OCI-LY1 (cell line): ENCODE measurements at regions not wholly inside any gene's neighbourhood (a gene's known extent, or its start where the extent isn't known, plus 50 kb on each side); places are given as distances from the start of the nearest gene placed in this dataset.
"Not testable (repeated sequence)": the region's sequence is repeated elsewhere in the genome, so short reads cannot be mapped to it uniquely, and the experiment has no call there.

Experiments used
- H2AFZ ChIP-seq: fragments of 200-600 bp; sonication (generic), shearing (Covaris generic); 2 replicates; pipeline ENCODE4 v1.6.0; 2014; ENCODE audit warnings: antibody characterized with exemption, mild to moderate bottlenecking, low read length
- H3F3A ChIP-seq: fragments of 200-600 bp; sonication (generic), shearing (Covaris generic); 2 replicates; pipeline ENCODE4 v1.6.0; 2014; ENCODE audit warnings: mild to moderate bottlenecking, antibody characterized with exemption, low read length, moderate library complexity; ENCODE audit not compliant: insufficient read depth
- H3K27ac ChIP-seq: fragments of 200-600 bp; sonication (generic); 2 replicates; pipeline ENCODE4 v1.5.1; 2014; ENCODE audit warnings: low read length, mixed run types, mild to moderate bottlenecking, low read depth; ENCODE audit not compliant: poor library complexity, severe bottlenecking
- H3K27me3 ChIP-seq: fragments of 200-600 bp; sonication (generic); 2 replicates; pipeline ENCODE4 v1.6.0; 2014; ENCODE audit warnings: antibody characterized with exemption, mild to moderate bottlenecking, low read length, moderate library complexity; ENCODE audit not compliant: insufficient read depth
- H3K36me3 ChIP-seq: fragments of 200-600 bp; sonication (generic); 2 replicates; pipeline ENCODE4 v1.6.1; 2014; ENCODE audit warnings: mild to moderate bottlenecking, antibody characterized with exemption, low read length, moderate library complexity, mixed read lengths; ENCODE audit not compliant: insufficient read depth
- H3K4me1 ChIP-seq: fragments of 200-600 bp; sonication (generic); 2 replicates; pipeline ENCODE4 v1.5.1; 2014; ENCODE audit warnings: mild to moderate bottlenecking, low read length, moderate library complexity; ENCODE audit not compliant: insufficient read depth, severe bottlenecking
- H3K4me2 ChIP-seq: fragments of 200-600 bp; sonication (generic), shearing (Covaris generic); 2 replicates; pipeline ENCODE4 v1.6.1; 2014; ENCODE audit warnings: low read length
- H3K4me3 ChIP-seq: fragments of 200-600 bp; sonication (generic); 2 replicates; pipeline ENCODE4 v1.5.1; 2014; ENCODE audit warnings: low read length, low read depth, mild to moderate bottlenecking, mixed read lengths; ENCODE audit not compliant: poor library complexity, severe bottlenecking
- H3K79me2 ChIP-seq: fragments of 200-600 bp; shearing (Covaris generic); 2 replicates; pipeline ENCODE4 v1.6.1; 2016; ENCODE audit warnings: mixed run types, low read length, mixed read lengths; ENCODE audit not compliant: insufficient read depth
- H3K9ac ChIP-seq: fragments of 200-600 bp; sonication (generic), shearing (Covaris generic); 2 replicates; pipeline ENCODE4 v1.6.1; 2014; ENCODE audit warnings: mild to moderate bottlenecking, low read length, mixed read lengths
- H3K9me2 ChIP-seq: fragments of 200-600 bp; sonication (generic), shearing (Covaris generic); 2 replicates; pipeline ENCODE4 v1.6.1; 2014; ENCODE audit warnings: low read depth, mild to moderate bottlenecking, low read length, mixed read lengths
- H3K9me3 ChIP-seq: fragments of 200-600 bp; shearing (Covaris generic); 2 replicates; pipeline ENCODE4 v1.6.1; 2014; ENCODE audit warnings: low read length, mixed read lengths
- H4K20me1 ChIP-seq: fragments of 200-600 bp; sonication (generic), shearing (Covaris generic); 2 replicates; pipeline ENCODE4 v1.6.0; 2016; ENCODE audit warnings: mild to moderate bottlenecking, low read length; ENCODE audit not compliant: insufficient read depth
- EZH2 ChIP-seq: fragments of 200-600 bp; sonication (generic), shearing (Covaris generic); IDR thresholded peaks from 2 replicates; pipeline ENCODE4 v1.8.0; 2017; ENCODE audit warnings: borderline replicate concordance, mixed run types, mild to moderate bottlenecking, antibody characterized with exemption, low read length, moderate library complexity, mixed read lengths
- TF ChIP-seq, protein P1 (sequence below): fragments of 200-600 bp; sonication (generic), shearing (Covaris generic); IDR thresholded peaks from 2 replicates; pipeline ENCODE4 v1.5.1; 2017; ENCODE audit warnings: mild to moderate bottlenecking, antibody characterized with exemption, low read length, moderate library complexity, mixed read lengths

- Histone ChIP-seq H3K9me2 (no peaks in the 10 kb centered on the region), H3K4me2 (no peak overlapping the region), H3K36me3 (no peaks in the 10 kb centered on the region), H3F3A (no peaks in the 10 kb centered on the region), H3K27ac (no peak overlapping the region), H3K4me3 (no peak overlapping the region), H3K4me1 (no peaks in the 10 kb centered on the region), H3K9ac (no peak overlapping the region), H3K9me3 (no peaks in the 10 kb centered on the region), H3K27me3 (no peaks in the 10 kb centered on the region), H4K20me1 (no peaks in the 10 kb centered on the region), H3K79me2 (no peaks in the 10 kb centered on the region), H2AFZ (no peak overlapping the region)
- TF ChIP-seq, protein P1, sequence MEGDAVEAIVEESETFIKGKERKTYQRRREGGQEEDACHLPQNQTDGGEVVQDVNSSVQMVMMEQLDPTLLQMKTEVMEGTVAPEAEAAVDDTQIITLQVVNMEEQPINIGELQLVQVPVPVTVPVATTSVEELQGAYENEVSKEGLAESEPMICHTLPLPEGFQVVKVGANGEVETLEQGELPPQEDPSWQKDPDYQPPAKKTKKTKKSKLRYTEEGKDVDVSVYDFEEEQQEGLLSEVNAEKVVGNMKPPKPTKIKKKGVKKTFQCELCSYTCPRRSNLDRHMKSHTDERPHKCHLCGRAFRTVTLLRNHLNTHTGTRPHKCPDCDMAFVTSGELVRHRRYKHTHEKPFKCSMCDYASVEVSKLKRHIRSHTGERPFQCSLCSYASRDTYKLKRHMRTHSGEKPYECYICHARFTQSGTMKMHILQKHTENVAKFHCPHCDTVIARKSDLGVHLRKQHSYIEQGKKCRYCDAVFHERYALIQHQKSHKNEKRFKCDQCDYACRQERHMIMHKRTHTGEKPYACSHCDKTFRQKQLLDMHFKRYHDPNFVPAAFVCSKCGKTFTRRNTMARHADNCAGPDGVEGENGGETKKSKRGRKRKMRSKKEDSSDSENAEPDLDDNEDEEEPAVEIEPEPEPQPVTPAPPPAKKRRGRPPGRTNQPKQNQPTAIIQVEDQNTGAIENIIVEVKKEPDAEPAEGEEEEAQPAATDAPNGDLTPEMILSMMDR = no peak
- TF ChIP-seq EZH2 = no peak
Measured at GRCh38 chr5:82584631-82585030, 306.5 kb upstream of the RPS23 start.

DNA sequence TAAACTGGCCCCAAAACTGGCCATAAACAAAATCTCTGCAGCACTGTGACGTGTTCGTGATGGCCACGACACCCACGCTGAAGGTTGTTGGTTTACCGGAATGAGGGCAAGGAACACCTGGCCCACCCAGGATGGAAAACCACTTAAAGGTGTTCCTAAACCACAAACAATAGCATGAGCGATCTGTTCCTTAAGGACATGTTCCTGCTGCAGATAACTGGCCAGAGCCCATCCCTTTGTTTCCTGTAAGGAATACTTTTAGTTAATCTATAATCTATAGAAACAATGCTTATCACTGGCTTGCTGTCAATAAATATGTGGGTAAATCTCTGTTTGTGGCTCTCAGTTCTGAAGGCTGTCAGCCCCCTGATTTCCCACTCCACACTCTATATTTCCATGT is 305.2 kb upstream of the RPS23 start:
- H3K36me3 ChIP-seq, H3K9me2 ChIP-seq, H3K4me1 ChIP-seq, H3K79me2 ChIP-seq, H3K4me3 ChIP-seq, H4K20me1 ChIP-seq, H3K27me3 ChIP-seq, H3K27ac ChIP-seq, H3K9me3 ChIP-seq, H3K4me2 ChIP-seq, H2AFZ ChIP-seq, H3K9ac ChIP-seq, H3F3A ChIP-seq: not testable (repeated sequence)

GRCh38 chr5:82564963-82565362 is 286.8 kb upstream of the RPS23 start:
- Histone ChIP-seq H3K27me3 (no peaks in the 10 kb centered on the region), H3F3A (no peaks in the 10 kb centered on the region), H2AFZ (no peak overlapping the region), H3K9me3 (no peaks in the 10 kb centered on the region), H3K27ac (no peak overlapping the region), H3K4me3 (no peak overlapping the region), H3K79me2 (no peaks in the 10 kb centered on the region), H3K4me1 (no peaks in the 10 kb centered on the region), H3K9ac (no peak overlapping the region), H3K36me3 (no peaks in the 10 kb centered on the region), H4K20me1 (no peaks in the 10 kb centered on the region), H3K4me2 (no peak overlapping the region), H3K9me2 (no peaks in the 10 kb centered on the region)
- no peak for TF ChIP-seq EZH2
- TF ChIP-seq, protein P1 = no peak

GRCh38 chr5:82563745-82564144 is 285.6 kb upstream of the RPS23 start:
- no peak overlapping the region for H3K4me2 ChIP-seq
- no peaks in the 10 kb centered on the region for H4K20me1 ChIP-seq
- no peaks in the 10 kb centered on the region for H3K79me2 ChIP-seq
- no peaks in the 10 kb centered on the region for H3K27me3 ChIP-seq
- H3K4me1 ChIP-seq = no peaks in the 10 kb centered on the region
- TF ChIP-seq, protein P1 = no peak
- H3F3A ChIP-seq = no peaks in the 10 kb centered on the region
- H2AFZ ChIP-seq = no peak overlapping the region
- H3K4me3 ChIP-seq = no peak overlapping the region
- no peak overlapping the region for H3K27ac ChIP-seq
- no peak overlapping the region for H3K9ac ChIP-seq
- H3K9me2 ChIP-seq = no peaks in the 10 kb centered on the region
- no peaks in the 10 kb centered on the region for H3K9me3 ChIP-seq
- no peaks in the 10 kb centered on the region for H3K36me3 ChIP-seq
